Right ventricle myocardium superior (tissue), 1 donor: ENCODE measurements at regions not wholly inside any gene's neighbourhood (a gene's known extent, or its start where the extent isn't known, plus 50 kb on each side); places are given as distances from the start of the nearest gene placed in this dataset.

Source experiments
- ATAC-seq: fragments of 200-7000 bp; cut with Tn5 transposase; one replicate; pipeline ENCODE4 v1.9.1; 2020; ENCODE audit warnings: mild to moderate bottlenecking; ENCODE audit not compliant: poor library complexity
- DNase-seq: peaks from one replicate; pipeline ENCODE4 v3.0.0-alpha.2; 2020
- intact Hi-C: fragments of 100-400 bp; cut with DNase I; formaldehyde crosslinking; loops from one replicate; pipeline ENCODE4 v1.11.2; 2022
- donor health status: DM: no; HTN: yes; CAD: no; lungs with severe emphysema.

DNA sequence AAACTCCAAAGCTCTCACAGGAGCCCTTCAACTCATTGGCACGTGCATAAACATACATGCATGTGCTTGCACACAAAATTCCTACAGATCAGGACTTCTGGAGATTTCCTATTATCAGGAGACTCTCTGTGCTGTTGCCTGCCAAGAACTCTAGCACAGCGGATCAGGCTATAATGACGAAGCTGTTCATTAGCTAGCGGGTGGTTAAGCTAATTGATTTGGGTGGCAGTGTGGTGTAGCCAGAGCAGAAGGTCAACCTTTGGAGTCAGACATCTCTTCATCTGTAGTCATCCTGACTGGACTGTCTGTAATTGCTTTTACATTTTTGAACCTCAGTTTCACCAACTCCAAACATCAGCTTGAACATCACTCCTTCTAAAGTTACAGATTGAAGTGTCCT is 69.0 kb downstream of the KIF2B start:
- intact Hi-C loops, result no loop called here
- DNase-seq, result no peak
- no peak for ATAC-seq

DNA sequence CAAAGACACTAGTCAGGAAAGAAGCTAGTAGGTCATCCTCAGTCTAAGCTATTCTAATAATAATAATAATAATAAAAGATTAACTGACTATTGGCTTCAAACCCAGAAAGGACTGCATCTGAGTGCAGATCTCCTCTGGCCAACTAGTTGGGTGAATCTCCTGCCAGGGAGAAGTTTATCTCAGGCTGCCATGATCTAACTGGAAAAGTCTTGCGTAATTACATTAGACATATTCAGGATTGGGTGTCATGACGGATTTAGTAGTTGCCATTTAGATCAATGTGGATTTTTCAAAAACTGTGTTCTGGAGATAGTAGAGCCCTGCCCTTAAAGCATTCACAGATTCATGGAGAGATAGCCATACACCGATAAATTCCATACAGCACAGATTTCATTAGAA is 69.5 kb downstream of the KIF2B start:
- DNase-seq (no peak), ATAC-seq (no peak)
- intact Hi-C loops, result no loop called here

DNA sequence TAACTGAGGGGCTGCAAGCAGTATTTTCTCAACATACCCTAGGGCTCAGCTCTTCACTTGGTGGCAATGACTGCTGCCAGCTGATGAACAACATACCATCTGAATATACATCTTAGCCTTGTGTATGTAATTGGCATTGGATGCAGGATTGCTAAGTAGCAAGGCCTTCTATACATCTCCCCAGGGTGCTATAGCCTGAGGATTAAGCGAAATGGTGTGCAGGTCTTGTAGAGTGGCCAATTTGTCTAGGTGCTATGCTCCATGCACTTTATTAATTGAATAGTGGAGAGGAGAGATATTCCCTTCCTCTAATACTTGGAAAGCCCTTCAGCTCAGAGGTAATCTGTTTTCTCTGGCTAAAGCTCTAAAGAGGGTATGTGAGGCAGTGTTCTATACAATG is 71.9 kb downstream of the KIF2B start:
- ATAC-seq (no peak), DNase-seq (no peak)
- intact Hi-C loops, result no loop called here

DNA sequence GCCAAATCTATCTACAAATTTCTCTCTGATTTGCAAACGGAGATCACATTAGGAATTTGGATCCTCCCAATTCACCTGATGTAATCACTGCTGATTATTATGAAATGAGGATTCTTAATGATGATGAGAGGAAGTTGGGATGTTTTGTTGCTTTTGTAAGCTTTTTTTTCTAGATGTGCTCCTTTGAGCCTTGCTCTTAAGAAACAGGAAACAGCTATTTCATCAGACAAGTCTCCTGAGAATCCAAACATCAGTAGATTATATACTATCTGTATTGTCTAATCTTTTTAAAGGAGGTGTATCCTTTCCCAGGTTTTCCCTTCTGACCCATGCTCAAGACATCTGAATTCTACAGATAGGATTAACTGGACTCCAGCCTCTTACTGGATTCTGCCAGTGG is 73.3 kb downstream of the KIF2B start:
- ATAC-seq, result no peak
- intact Hi-C loops, result no loop called here
- no peak for DNase-seq

GRCh38 chr17:53900951-53901350 is 78.2 kb downstream of the KIF2B start:
- ATAC-seq, result no peak
- no peak for DNase-seq
- intact Hi-C loops, result no loop called here

DNA sequence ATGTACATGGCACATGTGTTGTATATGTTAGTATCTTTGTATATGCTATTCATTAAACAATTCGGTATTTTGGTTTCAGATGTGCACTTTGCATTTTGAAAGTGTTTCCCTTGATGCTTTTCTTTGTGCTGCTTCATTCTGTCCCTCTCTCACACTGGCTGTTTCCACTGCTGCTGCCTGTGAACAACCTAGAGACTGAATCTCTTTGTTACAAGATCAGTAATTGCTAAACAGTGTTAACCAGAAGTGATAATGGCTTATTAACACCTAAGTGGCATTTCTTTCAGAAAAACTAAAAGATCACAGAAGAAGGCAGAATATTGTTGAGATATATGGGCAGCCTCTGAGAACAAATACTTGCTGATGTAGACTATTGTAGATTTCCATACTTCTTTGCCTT is 84.7 kb downstream of the KIF2B start:
- intact Hi-C loops, result no loop called here
- no peak for DNase-seq
- no peak for ATAC-seq

- ATAC-seq (no peak), DNase-seq (no peak)
- intact Hi-C loops, result no loop called here
These were observed 87.1 kb downstream of the KIF2B start for GRCh38 chr17:53909802-53910201.

DNA sequence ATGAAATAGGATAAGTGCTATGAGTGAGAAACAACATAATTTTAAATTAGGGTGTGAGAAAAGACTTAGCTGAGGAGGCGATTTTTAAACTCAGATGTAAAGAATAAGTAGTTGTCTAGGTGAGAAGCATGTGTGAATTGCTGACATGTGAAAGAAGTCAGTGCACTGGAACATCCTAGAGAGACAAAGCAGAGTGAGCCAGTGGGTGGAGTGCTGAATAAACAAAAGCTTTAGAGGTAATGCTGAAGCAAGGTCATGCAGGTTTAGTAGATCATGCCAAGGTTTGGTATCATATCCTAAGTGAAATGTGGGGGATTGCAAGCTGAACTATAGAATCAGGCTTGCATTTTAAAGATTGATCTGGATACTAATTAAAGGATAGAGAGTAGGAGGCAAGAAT is 89.4 kb downstream of the KIF2B start:
- no peak for ATAC-seq
- intact Hi-C loops, result no loop called here
- no peak for DNase-seq

GRCh38 chr17:53919356-53919755 is 96.6 kb downstream of the KIF2B start:
- ATAC-seq (no peak), DNase-seq (no peak)
- intact Hi-C loops, result no loop called here

GRCh38 chr17:53924530-53925455 is 102.1 kb downstream of the KIF2B start:
- intact Hi-C loops, result no loop called here

DNA sequence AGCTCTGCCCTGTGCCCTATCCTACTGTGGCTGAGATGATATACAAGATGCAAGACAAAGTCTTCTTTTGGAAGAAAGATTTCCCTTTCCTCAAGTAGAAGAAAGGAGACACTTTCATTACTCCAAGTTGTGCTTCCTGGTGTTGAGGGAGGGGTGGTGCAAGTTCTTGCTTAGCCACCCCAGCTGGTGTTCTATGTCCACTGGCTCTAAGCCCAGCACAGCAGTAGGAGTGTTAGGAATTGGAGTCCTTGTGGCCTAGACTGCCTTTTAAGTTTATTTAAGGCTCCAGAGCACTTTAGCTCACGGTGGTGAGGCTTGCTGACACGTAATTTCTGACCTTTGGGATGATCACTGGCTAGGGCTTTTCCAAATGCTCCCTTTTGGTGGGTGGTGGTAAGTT is 109.7 kb downstream of the KIF2B start:
- DNase-seq, result no peak
- intact Hi-C loops, result no loop called here
- ATAC-seq, result no peak

More at GRCh38 chr17:53924530-53925455, 102.1 kb downstream of the KIF2B start:
- no peak for DNase-seq
- ATAC-seq, result no peak

- no peak for DNase-seq
- no peak for ATAC-seq
- intact Hi-C loops, result no loop called here
These were observed 112.2 kb downstream of the KIF2B start for GRCh38 chr17:53934931-53935330.

DNA sequence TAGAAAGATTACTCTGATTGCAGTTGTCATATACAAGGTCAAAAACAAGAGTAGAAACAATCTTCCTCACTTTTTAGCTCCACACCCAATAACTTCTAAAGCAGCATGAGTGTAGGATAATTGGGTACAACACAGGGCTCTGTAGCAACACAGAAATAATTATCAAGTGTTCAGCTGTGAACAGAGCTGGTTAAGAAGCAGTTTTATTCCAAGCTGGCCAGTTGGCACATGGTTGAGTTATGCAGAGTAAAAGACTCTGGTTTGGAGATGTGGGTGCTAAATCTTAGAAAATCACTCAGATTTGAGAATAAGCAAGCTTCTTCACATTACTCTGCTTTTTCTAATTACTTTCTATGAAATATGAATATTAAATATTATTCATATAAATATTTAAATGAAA is 118.5 kb downstream of the KIF2B start:
- ATAC-seq (no peak), DNase-seq (no peak)
- intact Hi-C loops, result no loop called here

DNA sequence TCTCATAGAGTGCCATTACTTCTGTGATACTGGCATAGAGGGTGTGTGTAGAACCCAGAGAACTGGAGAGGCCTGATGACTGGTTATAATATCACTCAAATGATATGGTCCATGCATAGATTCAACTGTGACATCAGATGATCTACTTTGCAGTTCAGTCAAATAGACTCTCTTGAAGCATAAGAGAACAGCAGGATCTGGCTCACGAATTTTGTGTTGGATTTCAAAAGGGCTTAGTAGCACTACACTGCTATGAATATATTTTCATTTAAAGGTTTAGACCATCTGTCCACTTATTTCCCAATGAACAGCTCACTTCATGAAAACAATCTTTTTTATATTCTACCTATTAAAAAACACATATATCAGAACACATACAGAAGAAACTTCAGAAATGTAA is 119.7 kb downstream of the KIF2B start:
- no peak for ATAC-seq
- intact Hi-C loops, result no loop called here

GRCh38 chr17:53942898-53943297 is 120.2 kb downstream of the KIF2B start:
- DNase-seq (no peak), ATAC-seq (no peak)
- intact Hi-C loops, result no loop called here

More for the DNA sequence above, 119.7 kb downstream of the KIF2B start:
- DNase-seq, result no peak

GRCh38 chr17:53948323-53948722 is 125.6 kb downstream of the KIF2B start:
- ATAC-seq (no peak), DNase-seq (no peak)
- intact Hi-C loops, result no loop called here

DNA sequence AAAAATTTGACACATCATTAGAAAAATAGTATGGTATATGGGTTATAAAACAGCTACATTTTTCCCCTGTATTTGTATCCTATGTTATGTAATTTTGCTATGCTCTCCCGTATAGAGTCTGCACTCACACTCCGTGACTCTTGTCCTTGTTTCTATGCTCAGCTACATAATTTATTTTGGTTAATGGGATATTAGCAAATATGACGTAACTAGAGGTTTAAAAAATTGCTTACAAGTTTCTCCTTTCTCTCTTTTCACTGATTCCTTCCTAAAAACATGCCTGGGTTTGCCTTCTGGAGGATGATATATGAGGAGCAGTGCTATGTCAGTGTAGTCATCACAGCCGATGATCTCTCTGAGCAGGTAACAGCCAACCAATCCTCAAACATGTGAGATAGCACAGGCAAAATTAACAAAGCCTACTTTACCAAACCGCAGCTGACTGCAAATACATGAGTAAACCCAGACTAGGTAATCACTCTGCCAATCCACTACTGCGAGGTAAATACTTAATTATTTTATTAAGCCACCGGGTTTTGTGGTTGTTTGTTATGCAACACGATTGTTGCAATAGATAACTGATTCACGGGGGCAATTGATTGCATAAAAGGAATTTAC is 126.9 kb downstream of the KIF2B start:
- ATAC-seq (no peak), DNase-seq (no peak)
- intact Hi-C loops, result no loop called here

GRCh38 chr17:53950207-53950857 is 127.6 kb downstream of the KIF2B start:
- no peak for ATAC-seq
- intact Hi-C loops, result no loop called here
- no peak for DNase-seq

DNA sequence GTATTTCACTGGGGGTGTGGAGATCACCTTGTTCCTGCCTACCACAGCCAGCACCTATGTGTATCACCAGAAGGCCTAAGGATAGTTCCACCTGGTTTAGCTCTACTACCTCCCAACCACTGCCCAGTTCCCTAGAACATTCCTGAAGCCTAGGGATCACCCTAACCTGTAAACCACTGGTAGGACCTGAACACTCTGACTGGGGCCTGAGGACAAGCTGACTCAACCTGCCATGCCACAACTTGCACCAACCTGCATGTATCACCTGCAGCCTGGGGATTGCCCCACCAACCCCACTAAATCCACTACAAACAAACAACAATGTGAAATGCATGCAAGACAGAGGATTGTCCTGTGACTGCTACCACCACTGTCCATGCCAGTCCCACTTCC is 128.1 kb downstream of the KIF2B start:
- intact Hi-C loops, result no loop called here
- no peak for DNase-seq
- no peak for ATAC-seq

DNA sequence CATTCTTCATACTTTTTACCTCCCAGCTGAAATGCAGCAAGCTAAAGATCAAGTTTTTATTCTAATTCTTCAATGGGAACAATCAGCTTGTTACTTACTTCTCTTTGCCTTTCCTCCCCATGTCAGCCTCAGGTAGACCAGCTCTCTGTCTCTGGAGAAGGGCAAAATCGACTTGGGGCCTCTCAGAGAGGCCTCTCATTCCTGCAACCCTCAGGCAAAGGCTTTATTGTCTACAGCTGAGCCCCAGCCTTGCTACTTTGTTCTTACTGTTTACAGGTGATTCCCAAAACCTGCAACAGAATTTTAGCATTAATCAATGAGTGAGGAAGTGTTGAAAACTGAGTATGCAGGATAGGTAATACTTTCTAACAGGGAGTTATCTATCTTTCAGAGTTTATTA is 148.6 kb downstream of the KIF2B start:
- DNase-seq (no peak), ATAC-seq (no peak)
- intact Hi-C loops, result no loop called here
